ENCODE measurements at regions not wholly inside any gene's neighbourhood (a gene's known extent, or its start where the extent isn't known, plus 50 kb on each side); places are given as distances from the start of the nearest gene placed in this dataset.

DNA sequence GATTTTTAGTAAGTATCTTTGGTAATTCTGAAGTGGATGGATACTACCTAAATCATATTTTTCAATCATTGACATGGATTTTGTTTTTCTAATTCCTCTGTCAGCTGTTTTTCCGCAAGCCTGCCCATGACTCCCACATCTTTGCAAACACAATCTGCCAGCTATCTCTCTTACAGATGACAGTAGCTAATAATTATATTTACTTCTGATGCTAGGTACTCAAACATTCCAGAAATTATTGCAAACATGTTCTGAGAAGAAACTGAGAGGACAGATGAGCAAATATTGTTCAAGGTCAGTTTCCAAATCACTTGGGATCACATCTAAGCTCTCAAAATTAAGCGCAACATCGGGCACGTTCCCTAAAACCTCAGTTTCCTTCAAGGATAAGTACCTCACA, 270.0 kb upstream of the CDH19 start:
- TF ChIP-seq, protein P1, sequence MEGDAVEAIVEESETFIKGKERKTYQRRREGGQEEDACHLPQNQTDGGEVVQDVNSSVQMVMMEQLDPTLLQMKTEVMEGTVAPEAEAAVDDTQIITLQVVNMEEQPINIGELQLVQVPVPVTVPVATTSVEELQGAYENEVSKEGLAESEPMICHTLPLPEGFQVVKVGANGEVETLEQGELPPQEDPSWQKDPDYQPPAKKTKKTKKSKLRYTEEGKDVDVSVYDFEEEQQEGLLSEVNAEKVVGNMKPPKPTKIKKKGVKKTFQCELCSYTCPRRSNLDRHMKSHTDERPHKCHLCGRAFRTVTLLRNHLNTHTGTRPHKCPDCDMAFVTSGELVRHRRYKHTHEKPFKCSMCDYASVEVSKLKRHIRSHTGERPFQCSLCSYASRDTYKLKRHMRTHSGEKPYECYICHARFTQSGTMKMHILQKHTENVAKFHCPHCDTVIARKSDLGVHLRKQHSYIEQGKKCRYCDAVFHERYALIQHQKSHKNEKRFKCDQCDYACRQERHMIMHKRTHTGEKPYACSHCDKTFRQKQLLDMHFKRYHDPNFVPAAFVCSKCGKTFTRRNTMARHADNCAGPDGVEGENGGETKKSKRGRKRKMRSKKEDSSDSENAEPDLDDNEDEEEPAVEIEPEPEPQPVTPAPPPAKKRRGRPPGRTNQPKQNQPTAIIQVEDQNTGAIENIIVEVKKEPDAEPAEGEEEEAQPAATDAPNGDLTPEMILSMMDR (IDR thresholded peaks at IDR 0.05; ENCODE audit: low read length): no peak
- no peak for TF ChIP-seq EZH2phosphoT487 (IDR thresholded peaks at IDR 0.05; ENCODE audit: low read length)
- TF ChIP-seq EZH2 (optimal IDR thresholded peaks at IDR 0.05; ENCODE audit: low read depth, low read length): no peak
